ENCODE measurements at regions not wholly inside any gene's neighbourhood (a gene's known extent, or its start where the extent isn't known, plus 50 kb on each side); places are given as distances from the start of the nearest gene placed in this dataset.

DNA sequence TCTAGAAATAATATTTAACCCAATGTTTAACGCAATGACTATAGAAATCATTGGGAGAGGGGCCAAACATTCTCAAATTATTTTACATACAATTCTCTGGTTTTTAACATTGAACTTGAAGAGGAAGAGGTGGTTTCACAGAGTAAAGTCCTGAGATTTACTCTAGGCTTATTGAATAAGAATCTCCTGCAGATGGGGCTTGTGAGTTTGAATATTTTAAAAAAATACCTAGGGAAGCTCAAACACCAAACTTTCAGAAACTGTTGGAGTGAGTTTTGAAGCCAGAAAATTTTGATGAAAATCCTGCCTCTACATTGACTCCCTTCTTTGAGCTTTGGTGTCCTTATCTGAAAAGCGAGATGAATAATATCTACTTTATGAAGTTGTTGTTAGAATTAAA lies 906.6 kb downstream of the TUSC7 start:
- Histone ChIP-seq H3K27me3 (ENCODE audit: control insufficient read depth in 3 of 3, insufficient read depth in 3 of 3, low read length in 2 of 3) (no peaks in the 10 kb centered on the region), H3K4me1 (ENCODE audit: control insufficient read depth in 5 of 5, insufficient read depth in 5 of 5, low read length in 5 of 5) (peaks cover 0 to 7% (median 0%) of the 10 kb centered on the region in 5 donors), H3K36me3 (ENCODE audit: control insufficient read depth in 4 of 4, insufficient read depth in 4 of 4, low read length in 4 of 4) (no peaks in the 10 kb centered on the region), H3K9me3 (ENCODE audit: control insufficient read depth in 4 of 4, insufficient read depth in 3 of 4, low read length in 3 of 4) (no peaks in the 10 kb centered on the region), H3K27ac (ENCODE audit: low read depth in 1 of 2, low read length in 1 of 2) (no peak overlapping the region), H3K4me3 (no peak overlapping the region), H3K9ac (ENCODE audit: insufficient read depth in 1 of 2, low read length in 2 of 2) (no peak overlapping the region)
- WGBS, 2 donors = 95 to 100% methylated on average over 2 of the region's 2 CpGs
- TF ChIP-seq, protein P1, sequence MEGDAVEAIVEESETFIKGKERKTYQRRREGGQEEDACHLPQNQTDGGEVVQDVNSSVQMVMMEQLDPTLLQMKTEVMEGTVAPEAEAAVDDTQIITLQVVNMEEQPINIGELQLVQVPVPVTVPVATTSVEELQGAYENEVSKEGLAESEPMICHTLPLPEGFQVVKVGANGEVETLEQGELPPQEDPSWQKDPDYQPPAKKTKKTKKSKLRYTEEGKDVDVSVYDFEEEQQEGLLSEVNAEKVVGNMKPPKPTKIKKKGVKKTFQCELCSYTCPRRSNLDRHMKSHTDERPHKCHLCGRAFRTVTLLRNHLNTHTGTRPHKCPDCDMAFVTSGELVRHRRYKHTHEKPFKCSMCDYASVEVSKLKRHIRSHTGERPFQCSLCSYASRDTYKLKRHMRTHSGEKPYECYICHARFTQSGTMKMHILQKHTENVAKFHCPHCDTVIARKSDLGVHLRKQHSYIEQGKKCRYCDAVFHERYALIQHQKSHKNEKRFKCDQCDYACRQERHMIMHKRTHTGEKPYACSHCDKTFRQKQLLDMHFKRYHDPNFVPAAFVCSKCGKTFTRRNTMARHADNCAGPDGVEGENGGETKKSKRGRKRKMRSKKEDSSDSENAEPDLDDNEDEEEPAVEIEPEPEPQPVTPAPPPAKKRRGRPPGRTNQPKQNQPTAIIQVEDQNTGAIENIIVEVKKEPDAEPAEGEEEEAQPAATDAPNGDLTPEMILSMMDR (IDR thresholded peaks at IDR 0.05; ENCODE audit: control extremely low read depth, extremely low read depth) = no peak
- ATAC-seq (ENCODE audit: insufficient read depth, low FRiP score) (no peak), DNase-seq (no peak)

DNA sequence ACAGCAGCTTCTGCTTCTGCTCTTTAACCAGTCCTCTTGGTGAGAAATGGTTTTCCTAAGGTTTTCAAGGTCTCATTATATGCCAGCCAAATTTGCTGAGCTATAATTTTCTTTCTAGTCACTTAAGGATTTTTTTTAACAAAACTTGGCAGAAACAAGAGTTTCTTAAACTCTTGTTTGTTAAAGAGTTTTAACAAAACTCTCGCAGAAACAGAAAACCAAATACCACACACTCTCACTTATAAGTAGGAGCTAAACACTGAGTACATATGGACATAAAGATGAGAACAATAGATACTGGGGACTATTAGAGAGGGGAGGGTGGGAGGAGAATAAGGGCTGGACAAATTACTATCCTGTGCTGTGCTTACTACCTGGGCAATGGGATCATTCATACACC lies 908.3 kb downstream of the TUSC7 start:
- no peak for ATAC-seq (ENCODE audit: insufficient read depth, low FRiP score)
- peak in 2 of 3 donors; percentile 59 to 76 for DNase-seq
- TF ChIP-seq, protein P1 (IDR thresholded peaks at IDR 0.05; ENCODE audit: control extremely low read depth, extremely low read depth) = no peak
- Histone ChIP-seq H3K27ac (ENCODE audit: low read depth in 1 of 2, low read length in 1 of 2) (no peak overlapping the region), H3K9ac (ENCODE audit: insufficient read depth in 1 of 2, low read length in 2 of 2) (no peak overlapping the region), H3K4me1 (ENCODE audit: control insufficient read depth in 5 of 5, insufficient read depth in 5 of 5, low read length in 5 of 5) (peaks cover 0 to 7% (median 0%) of the 10 kb centered on the region in 5 donors), H3K9me3 (ENCODE audit: control insufficient read depth in 4 of 4, insufficient read depth in 3 of 4, low read length in 3 of 4) (no peaks in the 10 kb centered on the region), H3K4me3 (no peak overlapping the region), H3K36me3 (ENCODE audit: control insufficient read depth in 4 of 4, insufficient read depth in 4 of 4, low read length in 4 of 4) (no peaks in the 10 kb centered on the region), H3K27me3 (ENCODE audit: control insufficient read depth in 3 of 3, insufficient read depth in 3 of 3, low read length in 2 of 3) (no peaks in the 10 kb centered on the region)
- 67 to 80% methylated on average over 1 of the region's 1 CpG for WGBS, 2 donors

DNA sequence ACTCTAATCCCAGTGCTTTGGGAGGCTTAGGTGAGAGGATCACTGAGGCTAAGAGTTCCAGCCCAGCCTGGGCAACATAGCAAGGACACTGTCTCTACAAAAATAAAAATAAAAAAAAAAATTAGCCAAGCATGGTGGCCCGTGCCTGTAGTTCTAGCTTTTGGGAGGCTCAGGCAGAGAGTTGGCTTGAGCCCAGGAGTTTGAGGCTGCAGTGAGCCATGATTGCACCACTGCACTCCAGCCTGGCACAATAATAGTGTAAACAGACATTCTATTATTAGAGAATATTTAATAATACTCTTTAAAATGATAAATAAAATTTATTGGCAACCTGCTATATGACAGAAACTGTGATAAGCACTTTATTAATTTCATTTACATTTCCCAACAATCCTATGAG lies 908.9 kb downstream of the TUSC7 start:
- Histone ChIP-seq H3K9me3 (ENCODE audit: control insufficient read depth in 4 of 4, insufficient read depth in 3 of 4, low read length in 3 of 4) (no peaks in the 10 kb centered on the region), H3K4me3 (no peak overlapping the region), H3K27me3 (ENCODE audit: control insufficient read depth in 3 of 3, insufficient read depth in 3 of 3, low read length in 2 of 3) (no peaks in the 10 kb centered on the region), H3K36me3 (ENCODE audit: control insufficient read depth in 4 of 4, insufficient read depth in 4 of 4, low read length in 4 of 4) (no peaks in the 10 kb centered on the region), H3K9ac (ENCODE audit: insufficient read depth in 1 of 2, low read length in 2 of 2) (no peak overlapping the region), H3K27ac (ENCODE audit: low read depth in 1 of 2, low read length in 1 of 2) (no peak overlapping the region), H3K4me1 (ENCODE audit: control insufficient read depth in 5 of 5, insufficient read depth in 5 of 5, low read length in 5 of 5) (peaks cover 0 to 7% (median 0%) of the 10 kb centered on the region in 5 donors)
- 44 to 79% methylated on average over 1 of the region's 1 CpG for WGBS, 2 donors
- ATAC-seq (ENCODE audit: insufficient read depth, low FRiP score) (no peak), DNase-seq (peak in 1 of 3 donors; percentile 24)
- TF ChIP-seq, protein P1 (IDR thresholded peaks at IDR 0.05; ENCODE audit: control extremely low read depth, extremely low read depth) = no peak

DNA sequence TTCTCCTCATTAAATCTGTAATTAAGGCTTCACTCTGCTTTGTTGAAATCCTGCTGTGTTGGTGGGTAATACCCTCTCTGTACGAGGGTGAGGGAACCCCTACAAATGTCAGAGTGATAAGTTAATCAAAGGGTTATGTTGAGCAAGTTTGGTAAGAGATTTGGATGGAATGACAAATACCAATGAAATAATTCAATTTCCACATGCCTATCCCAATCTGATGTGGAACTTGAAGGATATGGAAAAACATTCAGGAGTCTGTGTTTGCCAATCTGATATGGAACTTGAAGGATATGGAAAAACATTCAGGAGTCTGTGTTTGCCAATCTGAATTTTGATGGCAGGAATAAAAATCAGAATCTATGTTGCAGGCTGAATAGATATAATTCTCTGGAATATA lies 910.2 kb downstream of the TUSC7 start:
- Histone ChIP-seq H3K27me3 (ENCODE audit: control insufficient read depth in 3 of 3, insufficient read depth in 3 of 3, low read length in 2 of 3) (no peaks in the 10 kb centered on the region), H3K36me3 (ENCODE audit: control insufficient read depth in 4 of 4, insufficient read depth in 4 of 4, low read length in 4 of 4) (no peaks in the 10 kb centered on the region), H3K4me3 (no peak overlapping the region), H3K27ac (ENCODE audit: low read depth in 1 of 2, low read length in 1 of 2) (no peak overlapping the region), H3K9me3 (ENCODE audit: control insufficient read depth in 4 of 4, insufficient read depth in 3 of 4, low read length in 3 of 4) (no peaks in the 10 kb centered on the region), H3K4me1 (ENCODE audit: control insufficient read depth in 5 of 5, insufficient read depth in 5 of 5, low read length in 5 of 5) (peaks cover 0 to 7% (median 0%) of the 10 kb centered on the region in 5 donors), H3K9ac (ENCODE audit: insufficient read depth in 1 of 2, low read length in 2 of 2) (no peak overlapping the region)
- TF ChIP-seq, protein P1 (IDR thresholded peaks at IDR 0.05; ENCODE audit: control extremely low read depth, extremely low read depth) = no peak
- ATAC-seq (ENCODE audit: insufficient read depth, low FRiP score) = no peak
- 59 to 83% methylated on average over 1 of the region's 1 CpG for WGBS, 2 donors
- DNase-seq = no peak
